GM19438 (cell line): ENCODE measurements at regions not wholly inside any gene's neighbourhood (a gene's known extent, or its start where the extent isn't known, plus 50 kb on each side); places are given as distances from the start of the nearest gene placed in this dataset.

Experiments
- ATAC-seq: cut with Tn5 transposase; IDR thresholded peaks from one replicate; pipeline ENCODE4 v1.9.1; 2021; ENCODE audit warnings: low read depth; ENCODE audit not compliant: unreplicated experiment

- no peak for ATAC-seq
Measured at GRCh38 chr9:7996558-7996957, 197.0 kb upstream of the DMAC1 start.

GRCh38 chr9:7988644-7989280 lies 189.2 kb upstream of the DMAC1 start:
- no peak for ATAC-seq

DNA sequence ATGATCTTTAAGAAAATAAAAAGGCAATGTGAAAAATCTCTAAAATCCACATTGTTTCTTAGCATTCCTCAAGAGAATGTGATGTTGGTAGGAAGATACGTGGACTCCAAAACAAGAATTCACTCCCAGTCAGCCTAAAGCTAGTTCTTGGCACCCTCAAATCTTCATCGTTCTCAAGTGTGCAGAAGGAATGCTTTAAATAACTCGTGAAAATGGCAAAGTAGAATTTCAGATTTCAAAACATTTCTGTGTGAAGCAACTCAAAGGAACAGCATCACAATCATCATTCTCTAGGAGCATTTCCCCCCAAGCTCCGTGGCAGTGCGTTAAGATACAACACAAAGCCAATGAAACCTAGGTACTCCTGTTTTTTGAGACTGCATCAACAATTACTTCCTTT lies 185.1 kb upstream of the DMAC1 start:
- no peak for ATAC-seq

DNA sequence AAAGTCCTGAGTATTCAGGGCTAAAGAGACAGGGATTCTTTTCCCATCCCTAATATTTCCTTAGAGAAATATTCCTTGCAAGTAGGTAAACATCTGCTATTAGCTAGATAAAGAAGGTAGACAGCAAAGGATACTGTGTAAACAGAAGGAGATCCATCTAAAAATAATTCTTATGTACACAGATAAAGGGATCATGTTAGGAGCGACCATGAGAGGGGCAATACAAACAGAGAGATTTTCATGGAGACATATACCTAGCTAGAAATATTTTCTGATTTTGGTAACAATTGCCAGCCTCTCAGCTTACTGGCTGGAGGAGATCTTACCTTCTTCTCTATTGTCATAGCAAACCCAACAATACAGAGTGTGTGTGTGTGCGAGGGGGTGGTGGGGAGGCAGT lies 184.6 kb upstream of the DMAC1 start:
- no peak for ATAC-seq

DNA sequence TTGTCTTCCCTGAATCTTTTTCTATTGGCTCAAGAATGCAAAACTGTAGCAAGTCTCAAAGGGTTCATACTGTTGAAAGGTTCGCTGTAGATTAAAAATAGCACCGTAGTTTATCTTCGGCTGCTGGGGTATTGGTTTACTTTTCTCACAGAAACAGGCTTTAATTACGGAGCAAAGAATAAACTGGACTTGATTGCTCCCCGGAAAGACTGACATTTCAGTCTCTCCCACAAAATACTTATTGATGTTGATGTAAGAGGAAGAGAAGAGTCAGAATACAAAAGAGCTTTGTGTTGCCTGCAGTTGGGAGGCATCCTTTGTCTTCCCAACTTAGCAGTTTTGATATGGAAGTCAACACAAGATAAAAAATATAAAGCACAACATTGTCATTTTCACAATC lies 183.9 kb upstream of the DMAC1 start:
- no peak for ATAC-seq

DNA sequence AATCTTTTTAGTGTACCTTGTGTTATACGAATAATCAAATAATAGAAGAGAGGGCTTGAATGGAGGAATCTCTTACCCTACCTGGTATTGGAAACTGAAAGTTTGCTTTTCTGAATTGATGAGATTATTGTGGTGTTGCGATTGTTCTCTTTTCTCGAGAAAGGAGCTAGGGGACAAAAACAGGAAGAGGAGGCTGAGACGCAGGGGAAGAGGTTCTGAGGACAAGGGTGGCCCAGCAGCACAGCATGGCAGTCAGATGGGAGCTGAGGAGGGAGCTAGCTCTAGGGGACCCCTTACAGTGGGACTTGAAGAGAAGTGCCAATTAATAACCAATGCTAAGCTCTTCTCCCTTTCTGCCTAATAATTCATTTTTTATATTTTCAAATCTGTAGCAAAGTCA lies 183.3 kb upstream of the DMAC1 start:
- no peak for ATAC-seq

DNA sequence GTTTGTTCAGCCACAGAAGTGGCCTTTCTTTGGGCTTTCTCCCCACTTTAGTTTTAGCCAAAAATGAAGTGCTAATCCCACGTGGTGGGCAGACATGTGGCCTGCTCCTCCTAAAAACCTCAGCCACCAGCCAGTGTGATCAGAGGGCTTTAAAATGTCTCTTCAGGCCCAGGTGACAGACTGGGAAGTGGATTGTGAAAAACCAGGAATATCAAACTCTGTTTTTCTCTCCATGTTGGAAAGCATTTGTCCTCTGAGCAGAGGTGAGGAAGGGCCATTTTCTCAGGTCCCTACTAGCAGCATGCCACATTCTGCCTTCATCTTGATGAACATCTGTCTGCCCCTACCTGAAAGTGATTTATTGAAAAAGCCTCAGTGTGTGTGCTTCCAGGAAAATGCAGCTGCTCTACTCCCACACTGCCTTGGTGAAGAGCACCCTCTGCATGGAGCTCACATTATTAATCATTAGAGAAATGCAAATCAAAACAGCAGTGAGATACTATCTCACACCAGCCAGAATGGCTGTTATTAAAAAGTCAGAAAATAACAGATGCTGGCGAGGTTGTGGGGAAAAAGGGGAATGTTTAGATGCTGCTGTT lies 181.2 kb upstream of the DMAC1 start:
- no peak for ATAC-seq

DNA sequence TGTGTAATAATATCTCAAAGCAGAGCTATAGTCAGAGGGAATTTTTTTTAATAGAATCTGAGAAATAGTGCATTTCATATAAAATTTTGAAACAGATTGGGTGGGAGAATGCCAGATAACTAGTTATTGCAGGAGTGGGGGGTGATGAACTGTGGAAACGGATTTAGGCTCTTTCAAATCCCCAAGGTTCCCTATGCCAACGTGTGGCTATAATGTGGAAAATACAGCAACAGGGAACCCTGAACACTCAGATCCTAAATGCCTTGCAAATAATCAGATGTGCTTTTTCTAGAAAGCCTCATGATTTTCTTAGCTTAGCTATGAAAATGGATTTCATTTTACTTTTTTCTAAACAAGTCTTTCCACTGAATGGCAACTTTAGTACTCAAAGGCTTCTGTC lies 180.5 kb upstream of the DMAC1 start:
- no peak for ATAC-seq

GRCh38 chr9:7979611-7980010 lies 180.0 kb upstream of the DMAC1 start:
- no peak for ATAC-seq

DNA sequence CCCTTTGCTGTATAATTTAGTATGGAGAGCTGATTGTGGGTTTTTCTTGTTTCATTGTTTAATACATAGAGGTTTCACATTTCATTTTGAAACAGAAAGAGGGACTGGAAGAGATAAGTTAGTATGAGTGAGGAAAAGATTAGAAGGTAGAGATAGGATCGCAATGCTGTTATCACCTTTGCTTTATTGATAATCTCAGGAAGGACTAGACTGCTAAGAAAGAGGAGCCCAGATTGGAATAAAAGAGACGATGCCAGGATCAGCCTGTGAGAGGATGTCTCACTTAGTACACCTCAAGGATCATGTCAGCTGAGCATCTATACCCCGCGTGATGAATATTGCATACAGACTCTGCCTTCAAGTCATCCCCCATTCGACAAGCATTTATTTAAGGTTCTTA lies 178.0 kb upstream of the DMAC1 start:
- no peak for ATAC-seq

- no peak for ATAC-seq
Measured at GRCh38 chr9:7976856-7977255, 177.3 kb upstream of the DMAC1 start.

DNA sequence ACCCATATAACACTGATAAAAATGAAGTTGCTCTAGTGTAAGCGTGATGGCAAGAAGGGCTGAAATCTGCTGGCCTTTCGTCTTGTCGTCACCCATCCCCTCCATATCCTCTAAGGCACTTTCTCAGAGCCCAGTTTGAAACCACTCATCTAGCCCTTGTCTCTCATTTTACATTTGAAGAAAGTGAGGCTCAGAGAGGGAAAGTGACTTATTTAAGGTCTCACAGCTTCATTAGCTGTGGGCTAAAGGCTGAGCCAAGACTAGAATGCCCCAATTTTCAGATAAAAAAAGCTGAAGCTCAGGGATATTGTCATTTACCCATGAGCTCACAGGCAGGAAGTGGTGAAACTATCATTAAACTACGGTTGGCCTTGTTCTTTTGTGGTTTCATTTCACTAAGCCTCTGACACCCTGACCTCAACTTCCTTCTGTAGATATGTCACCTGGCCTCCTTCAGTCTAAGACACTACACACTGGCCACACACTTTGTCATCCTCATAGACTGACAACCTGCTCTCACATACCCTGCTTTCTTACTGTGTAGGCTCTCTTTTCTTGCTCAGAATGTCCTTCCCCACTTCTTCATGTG lies 176.7 kb upstream of the DMAC1 start:
- peak; percentile 97 for ATAC-seq

GRCh38 chr9:7975336-7975735 lies 175.8 kb upstream of the DMAC1 start:
- ATAC-seq: no peak

GRCh38 chr9:7974335-7974960 lies 174.9 kb upstream of the DMAC1 start:
- ATAC-seq: no peak

DNA sequence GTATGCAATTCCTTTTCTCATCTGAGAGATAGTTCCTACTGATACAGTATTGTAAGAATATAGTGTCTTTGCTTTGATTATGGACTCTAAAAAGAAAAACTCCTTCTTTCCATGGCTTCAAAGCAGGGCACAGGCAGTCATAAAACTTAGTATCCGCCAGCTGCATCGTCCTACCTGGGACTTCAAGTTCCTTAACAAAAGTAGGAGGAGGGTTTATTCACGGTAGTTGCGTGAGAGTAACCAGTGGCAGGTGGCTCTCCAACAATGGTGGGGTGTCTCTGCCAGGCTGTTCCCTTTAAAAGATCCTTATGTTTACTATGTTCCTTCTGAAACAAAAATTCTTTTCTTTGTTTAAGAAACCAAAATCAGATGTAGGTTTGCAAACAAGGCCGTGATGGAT lies 173.5 kb upstream of the DMAC1 start:
- ATAC-seq: no peak

GRCh38 chr9:7970681-7971330 lies 171.2 kb upstream of the DMAC1 start:
- ATAC-seq: no peak

- no peak for ATAC-seq
Measured at GRCh38 chr9:7968687-7969086, 169.1 kb upstream of the DMAC1 start.

GRCh38 chr9:7967851-7968250 lies 168.3 kb upstream of the DMAC1 start:
- ATAC-seq: no peak

DNA sequence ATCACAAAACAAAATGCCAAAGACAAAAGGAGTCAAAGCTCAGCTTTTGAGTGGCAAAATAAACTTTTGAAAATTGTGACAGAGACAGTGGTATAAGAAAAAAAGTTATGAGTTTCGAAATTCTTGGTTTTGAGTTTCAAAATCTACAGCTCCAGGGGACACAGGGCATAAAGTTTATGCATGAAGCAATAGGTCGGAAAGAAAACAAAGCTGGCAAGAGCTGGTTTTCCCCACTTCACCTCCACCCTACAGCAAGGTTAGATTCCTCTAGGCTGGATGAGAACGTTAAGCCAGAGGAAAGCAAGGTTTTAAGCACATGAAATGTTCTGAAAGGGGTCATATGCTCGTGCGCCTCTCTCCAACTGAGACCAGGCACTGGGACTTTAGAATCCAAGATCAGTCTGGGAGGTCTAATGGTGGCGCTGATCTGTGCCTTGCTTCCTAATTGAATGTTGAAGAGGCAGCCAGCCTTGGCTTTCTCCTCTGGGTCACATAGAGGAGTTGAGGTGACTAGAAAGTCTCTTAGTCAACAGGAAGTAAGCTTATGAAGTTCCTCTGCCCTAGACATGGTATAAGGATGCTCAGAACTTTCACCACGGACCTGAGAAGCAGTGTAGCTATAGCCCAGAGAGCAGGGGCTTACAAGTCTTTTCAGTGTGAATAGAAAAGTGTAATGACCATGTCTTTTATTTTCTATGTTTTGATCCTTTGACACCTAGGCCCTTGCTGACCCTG lies 167.7 kb upstream of the DMAC1 start:
- no peak for ATAC-seq

DNA sequence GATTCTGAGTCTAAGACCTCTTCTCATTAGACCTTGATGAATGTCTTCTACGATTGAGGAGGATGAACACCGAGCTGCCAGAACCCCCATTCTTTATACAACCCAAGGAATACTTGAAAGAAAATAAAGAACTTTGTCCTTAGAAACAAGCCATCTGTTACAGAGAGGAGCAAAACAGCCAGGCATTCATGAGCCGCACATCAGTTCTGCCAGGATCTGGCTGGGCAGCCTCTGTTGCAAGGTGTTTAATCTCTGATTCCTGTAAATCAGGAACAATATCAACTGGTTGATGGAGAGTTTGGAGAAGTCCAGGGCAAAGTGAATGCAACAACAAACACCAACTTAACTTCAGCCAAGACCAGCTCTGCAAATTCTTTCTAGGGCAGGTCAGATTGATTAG lies 165.5 kb upstream of the DMAC1 start:
- ATAC-seq: no peak

- no peak for ATAC-seq
Measured at GRCh38 chr9:7963026-7963425, 163.4 kb upstream of the DMAC1 start.
